GM19351 (cell line): ENCODE measurements at regions not wholly inside any gene's neighbourhood (a gene's known extent, or its start where the extent isn't known, plus 50 kb on each side); places are given as distances from the start of the nearest gene placed in this dataset.

ENCODE experiments used
- ATAC-seq: cut with Tn5 transposase; IDR thresholded peaks from one replicate; pipeline ENCODE4 v1.9.1; 2021; ENCODE audit warnings: mild to moderate bottlenecking, moderate library complexity; ENCODE audit not compliant: unreplicated experiment

GRCh38 chr13:33454844-33455705, 169.5 kb upstream of the STARD13 start:
- ATAC-seq, result no peak

GRCh38 chr13:33459702-33460101, 174.1 kb upstream of the STARD13 start:
- no peak for ATAC-seq

GRCh38 chr13:33462109-33462508, 176.6 kb upstream of the STARD13 start:
- no peak for ATAC-seq

DNA sequence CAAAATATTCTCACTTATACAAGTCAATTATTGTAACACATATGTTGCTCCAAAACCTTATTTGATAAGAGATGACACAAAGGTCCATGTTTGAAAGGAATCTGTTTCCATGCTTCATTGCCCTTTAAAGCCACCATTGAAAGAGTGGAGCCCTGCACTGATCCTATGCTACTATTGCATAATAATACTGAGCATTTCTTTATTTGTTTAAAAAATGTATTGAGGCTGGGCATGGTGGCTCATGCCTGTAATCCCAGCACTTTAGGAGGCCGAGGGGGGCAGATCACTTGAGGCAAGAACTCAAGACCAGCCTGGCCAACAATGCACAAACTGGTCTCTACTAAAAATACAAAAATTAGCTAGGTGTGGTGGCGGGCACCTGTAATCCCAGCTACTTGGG, 178.8 kb upstream of the STARD13 start:
- ATAC-seq, result no peak

DNA sequence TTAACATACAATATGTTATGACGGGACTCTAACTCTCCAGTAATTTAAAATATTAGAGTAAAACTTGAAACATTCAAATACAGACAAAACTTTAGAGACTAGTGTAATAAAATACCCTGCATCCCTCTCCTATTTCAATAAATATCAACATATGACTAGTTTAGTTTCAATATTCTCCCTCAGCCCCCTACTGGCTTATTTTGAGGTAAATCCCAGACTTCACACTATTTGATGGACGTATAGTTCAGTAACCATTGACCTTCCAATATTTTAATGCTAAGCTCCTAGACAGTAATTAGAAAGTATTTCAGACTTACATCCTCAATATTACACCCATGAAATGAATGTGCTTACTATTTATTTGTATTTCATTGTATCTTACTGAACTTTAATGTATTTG, 180.7 kb upstream of the STARD13 start:
- no peak for ATAC-seq

- ATAC-seq, result no peak
Measured at GRCh38 chr13:33467556-33467955, 182.0 kb upstream of the STARD13 start.

DNA sequence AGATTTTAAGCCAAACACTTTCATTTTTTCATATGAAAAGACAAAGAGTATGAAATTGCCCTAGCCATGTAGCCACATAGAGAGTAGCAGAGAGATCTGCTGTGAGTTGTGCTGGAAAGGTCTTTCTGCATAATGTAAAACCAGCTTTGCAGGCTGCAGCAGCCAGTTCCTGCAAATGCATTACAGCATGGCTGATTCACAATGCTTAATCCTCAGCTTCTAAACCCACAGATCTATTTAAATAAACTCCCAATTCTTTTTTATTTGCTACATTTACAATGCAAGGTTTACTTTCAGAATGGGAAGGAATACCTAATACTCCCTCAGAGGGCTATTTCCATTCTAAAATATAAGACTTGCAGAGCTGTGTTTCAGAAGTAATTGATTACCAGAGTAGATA, 185.6 kb upstream of the STARD13 start:
- ATAC-seq, result no peak

DNA sequence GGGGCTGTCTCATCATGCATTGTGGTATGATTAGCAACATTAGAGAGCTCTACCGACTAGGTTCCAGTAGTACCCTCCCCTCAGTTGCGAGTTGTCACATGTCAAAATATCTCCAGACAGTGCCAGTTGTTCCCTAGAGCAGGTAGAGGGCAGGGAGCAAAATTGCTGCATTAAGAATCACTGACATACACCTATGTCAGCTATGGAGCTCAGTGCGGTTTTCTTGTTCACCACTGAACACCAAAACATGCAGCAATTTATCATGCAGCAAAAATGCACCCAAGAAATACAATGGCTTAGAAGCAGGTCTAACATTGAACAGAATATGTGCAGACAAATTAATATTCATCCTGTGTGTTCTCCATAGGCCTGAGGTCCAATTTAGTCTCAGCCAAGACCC, 186.9 kb upstream of the STARD13 start:
- ATAC-seq, result no peak

DNA sequence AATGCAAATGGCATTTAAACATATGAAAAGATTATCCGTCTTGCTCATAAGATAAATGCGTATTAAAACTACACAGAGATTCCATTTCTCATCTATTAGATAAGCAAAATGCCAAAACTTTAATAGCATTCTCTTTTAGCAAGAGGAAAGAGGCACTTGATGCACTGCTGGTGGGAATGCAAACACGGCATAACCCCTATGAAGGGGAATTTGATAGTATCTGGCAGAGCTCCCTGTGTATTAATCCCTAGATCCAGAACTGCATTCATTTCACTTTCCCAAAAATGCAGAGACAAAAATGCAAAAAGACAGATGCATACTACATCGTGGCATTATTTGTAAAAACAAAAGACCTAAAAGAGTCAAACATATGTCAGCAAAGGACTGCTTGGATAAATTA, 193.6 kb upstream of the STARD13 start:
- no peak for ATAC-seq

GRCh38 chr13:33480561-33480960, 195.0 kb upstream of the STARD13 start:
- no peak for ATAC-seq

GRCh38 chr13:33483471-33483870, 197.9 kb upstream of the STARD13 start:
- ATAC-seq, result no peak

DNA sequence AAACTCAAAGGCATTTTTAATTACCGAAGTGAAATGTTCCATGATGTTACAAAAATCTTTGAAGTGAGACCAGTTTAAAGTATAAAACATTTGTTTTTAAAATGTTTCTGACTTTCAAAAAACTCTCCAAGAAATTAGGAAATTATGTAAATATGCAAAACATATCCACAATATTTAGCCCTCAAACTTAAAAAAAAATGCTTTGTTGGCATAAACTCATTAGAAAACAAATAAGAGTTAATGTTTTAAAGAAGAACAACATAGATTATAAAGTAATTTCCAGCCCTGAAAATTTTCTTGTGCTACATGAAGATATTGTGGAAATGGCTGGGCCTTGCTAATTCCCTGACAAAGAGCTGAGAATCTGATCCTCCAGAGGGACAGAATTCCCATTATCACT, 199.7 kb upstream of the STARD13 start:
- ATAC-seq, result no peak

- peak; percentile 72 for ATAC-seq
Measured at GRCh38 chr13:33487575-33488243, 202.2 kb upstream of the STARD13 start.

DNA sequence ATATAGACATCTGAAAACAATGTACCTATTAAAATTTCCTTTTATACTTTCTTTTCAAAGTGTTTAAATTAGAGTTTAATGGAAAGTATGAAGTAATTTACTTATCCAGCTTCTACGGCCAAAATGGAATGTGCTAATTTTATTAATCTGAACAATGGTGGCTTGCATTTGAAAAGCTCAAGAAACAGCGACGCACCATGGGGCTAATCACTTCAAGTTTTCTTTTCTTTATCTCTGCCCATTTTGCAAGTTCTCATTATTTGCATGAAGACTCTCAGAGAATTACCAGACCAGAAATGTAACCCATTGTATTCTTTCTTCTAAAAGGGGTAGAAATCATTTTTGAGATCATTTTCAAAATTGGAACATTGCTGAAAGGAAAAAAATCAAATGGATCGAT, 204.0 kb upstream of the STARD13 start:
- ATAC-seq, result no peak

- ATAC-seq, result no peak
Measured at GRCh38 chr13:33490461-33491327, 205.1 kb upstream of the STARD13 start.

- no peak for ATAC-seq
Measured at GRCh38 chr13:33493672-33494365, 208.3 kb upstream of the STARD13 start.

- ATAC-seq, result no peak
Measured at GRCh38 chr13:33494596-33495204, 209.1 kb upstream of the STARD13 start.

DNA sequence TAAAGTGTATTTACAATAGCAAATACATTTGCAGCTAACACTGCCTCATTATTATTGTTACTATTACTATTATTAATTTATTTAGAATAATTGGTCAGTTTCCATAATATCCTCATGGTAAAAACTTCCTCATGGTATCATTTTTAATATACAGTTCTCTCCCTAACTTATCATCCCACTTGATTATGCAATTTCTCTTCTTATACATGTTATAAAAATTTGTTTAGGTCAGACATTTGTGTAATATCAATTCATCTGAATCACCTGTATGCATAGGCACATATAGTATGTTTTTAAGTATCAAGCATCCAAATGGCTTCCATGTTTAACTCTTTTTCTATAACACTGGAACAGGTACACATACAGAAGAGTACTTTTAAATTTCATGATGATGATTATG, 210.8 kb upstream of the STARD13 start:
- no peak for ATAC-seq

DNA sequence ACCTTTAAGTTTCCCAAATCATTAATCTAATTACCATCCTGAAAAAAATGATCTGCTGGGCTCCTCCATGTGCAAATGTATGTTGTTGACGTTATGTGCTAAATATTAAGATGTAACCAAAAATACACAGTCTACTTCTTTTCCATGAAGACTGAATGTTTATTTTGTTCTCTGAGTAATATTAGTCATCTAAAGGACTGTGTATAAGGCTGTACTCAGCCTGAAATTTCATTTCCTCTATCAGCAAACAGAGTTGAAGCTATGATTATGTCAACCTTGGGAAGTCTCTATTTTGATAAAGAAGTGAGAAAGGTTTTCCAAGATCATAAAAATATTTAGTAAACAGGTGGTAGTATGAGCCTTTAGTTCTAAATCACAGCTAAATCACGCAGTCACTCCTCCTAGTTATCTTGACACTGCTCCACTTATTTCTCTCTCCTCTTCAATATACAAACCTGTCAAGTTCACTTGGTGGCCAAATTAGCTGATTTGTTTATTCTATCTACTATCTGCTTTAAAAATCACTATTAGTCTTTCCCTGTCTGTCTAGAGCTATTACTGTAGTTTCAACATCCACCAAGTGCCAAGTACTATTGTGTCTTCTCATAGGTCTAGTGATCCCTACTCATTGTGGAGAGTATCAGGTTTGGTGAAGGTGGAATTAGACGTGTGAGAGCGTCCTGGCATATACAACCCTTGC, 211.7 kb upstream of the STARD13 start:
- no peak for ATAC-seq

DNA sequence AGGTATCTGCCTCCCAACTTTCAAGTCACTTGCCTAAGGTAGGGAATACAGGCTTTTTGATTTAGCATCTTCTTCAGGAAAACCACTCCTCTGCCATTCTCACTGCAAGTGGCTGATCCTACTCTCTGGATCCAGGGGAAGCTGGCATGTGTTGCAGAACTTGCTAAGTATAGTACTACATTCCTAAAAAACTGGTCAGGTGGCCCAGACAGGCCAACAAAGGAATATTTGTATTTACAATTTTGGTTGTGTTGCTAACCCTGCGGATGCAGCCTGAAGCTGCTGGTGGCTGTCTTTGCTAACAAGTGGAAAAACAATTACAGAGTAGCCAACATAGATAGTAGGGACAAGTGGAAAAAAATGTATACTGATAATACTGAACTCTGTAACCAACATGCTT, 222.5 kb upstream of the STARD13 start:
- no peak for ATAC-seq
